HL-60 (cell line): ENCODE measurements at regions not wholly inside any gene's neighbourhood (a gene's known extent, or its start where the extent isn't known, plus 50 kb on each side); places are given as distances from the start of the nearest gene placed in this dataset.

Experiments used
- CTCF ChIP-seq: IDR thresholded peaks from one replicate; pipeline ENCODE4 v1.5.1; 2011; ENCODE audit warnings: low read length, control low read depth, inconsistent platforms; ENCODE audit not compliant: insufficient read depth
- GABPA ChIP-seq: IDR thresholded peaks from 2 replicates; pipeline ENCODE4 v1.6.1; 2012; ENCODE audit warnings: low read depth
- REST ChIP-seq: IDR thresholded peaks from 2 replicates; pipeline ENCODE4 v1.6.1; 2012; ENCODE audit warnings: low read depth; ENCODE audit not compliant: insufficient replicate concordance

GRCh38 chr18:40907842-40908241 lies 1047.2 kb upstream of the PIK3C3 start:
- no peak for TF ChIP-seq REST
- TF ChIP-seq CTCF = no peak
- no peak for TF ChIP-seq GABPA
